ENCODE measurements at regions not wholly inside any gene's neighbourhood (a gene's known extent, or its start where the extent isn't known, plus 50 kb on each side); places are given as distances from the start of the nearest gene placed in this dataset.

- no peak overlapping the region for H3K4me3 ChIP-seq (ENCODE audit: low read depth, low read length)
- DNase-seq (ENCODE audit: low read depth), result no peak
- TF ChIP-seq CTCF (IDR thresholded peaks at IDR 0.05; ENCODE audit: insufficient read depth, low read depth, low read length), result no peak
These were observed 1148.8 kb downstream of the RAPGEF2 start for GRCh38 chr4:160251522-160252170.

- no peak for DNase-seq (ENCODE audit: low read depth)
- TF ChIP-seq CTCF (IDR thresholded peaks at IDR 0.05; ENCODE audit: insufficient read depth, low read depth, low read length), result no peak
- H3K4me3 ChIP-seq (ENCODE audit: low read depth, low read length), result no peak overlapping the region
These were observed 1154.4 kb downstream of the RAPGEF2 start for GRCh38 chr4:160257318-160257717.

- no peak for DNase-seq (ENCODE audit: low read depth)
- H3K4me3 ChIP-seq (ENCODE audit: low read depth, low read length), result no peak overlapping the region
- TF ChIP-seq CTCF (IDR thresholded peaks at IDR 0.05; ENCODE audit: insufficient read depth, low read depth, low read length), result no peak
These were observed 1162.1 kb downstream of the RAPGEF2 start for GRCh38 chr4:160265014-160265413.

- no peak overlapping the region for H3K4me3 ChIP-seq (ENCODE audit: low read depth, low read length)
- DNase-seq (ENCODE audit: low read depth), result no peak
These were observed 1163.0 kb downstream of the RAPGEF2 start for GRCh38 chr4:160265836-160266235.

GRCh38 chr4:160276785-160277325 is 1174.0 kb downstream of the RAPGEF2 start:
- DNase-seq (ENCODE audit: low read depth), result no peak
- no peak for TF ChIP-seq CTCF (IDR thresholded peaks at IDR 0.05; ENCODE audit: insufficient read depth, low read depth, low read length)
- no peak overlapping the region for H3K4me3 ChIP-seq (ENCODE audit: low read depth, low read length)

More at GRCh38 chr4:160265836-160266235, 1163.0 kb downstream of the RAPGEF2 start:
- no peak for TF ChIP-seq CTCF (IDR thresholded peaks at IDR 0.05; ENCODE audit: insufficient read depth, low read depth, low read length)

- no peak for DNase-seq (ENCODE audit: low read depth)
- TF ChIP-seq CTCF (IDR thresholded peaks at IDR 0.05; ENCODE audit: insufficient read depth, low read depth, low read length), result no peak
- no peak overlapping the region for H3K4me3 ChIP-seq (ENCODE audit: low read depth, low read length)
These were observed 1180.2 kb downstream of the RAPGEF2 start for GRCh38 chr4:160283081-160283480.

- H3K4me3 ChIP-seq (ENCODE audit: low read depth, low read length), result no peak overlapping the region
- TF ChIP-seq CTCF (IDR thresholded peaks at IDR 0.05; ENCODE audit: insufficient read depth, low read depth, low read length), result no peak
- no peak for DNase-seq (ENCODE audit: low read depth)
These were observed 1181.6 kb downstream of the RAPGEF2 start for GRCh38 chr4:160284516-160284915.
